H1 (cell line): ENCODE measurements at regions not wholly inside any gene's neighbourhood (a gene's known extent, or its start where the extent isn't known, plus 50 kb on each side); places are given as distances from the start of the nearest gene placed in this dataset.

Source experiments
- CTCF ChIA-PET: fragments of 300-600 bp; sonication (Branson Sonifier 250); formaldehyde crosslinking; loops from one replicate; lab custom pipeline; 2021; ENCODE audit not compliant: partially characterized antibody; lab: Charles Lee
- POLR2A ChIA-PET: fragments of 300-600 bp; sonication (Branson Sonifier 250); formaldehyde crosslinking; loops from one replicate; lab custom pipeline; 2021; ENCODE audit warnings: inconsistent platforms; ENCODE audit not compliant: partially characterized antibody; lab: Charles Lee
- DNase-seq, 2 experiments: peaks; one replicate each; pipeline versions ENCODE4 v3.0.0 to v3.0.0-alpha.2; 2010 to 2022; ENCODE audit warnings: low spot score in 2 of 2, low read depth in 1 of 2, mixed read lengths in 1 of 2
- FAIRE-seq: peaks from 2 replicates; lab custom pipeline; 2011; peaks lifted over from hg19 to GRCh38; lab: Jason Lieb, UNC
- H2AFZ ChIP-seq: 2 replicates; pipeline ENCODE4 v1.8.1; 2012; ENCODE audit warnings: low read length, inconsistent platforms
- H2AK5ac ChIP-seq: 2 replicates; pipeline ENCODE4 v1.6.1; 2013; ENCODE audit warnings: low read depth, low read length
- H2BK120ac ChIP-seq: replicated peaks from 2 replicates; pipeline ENCODE3; 2013; ENCODE audit warnings: low read depth, low read length, inconsistent platforms
- H2BK12ac ChIP-seq: 2 replicates; pipeline ENCODE4 v1.6.1; 2013; ENCODE audit warnings: low read depth, low read length
- H2BK15ac ChIP-seq: 2 replicates; pipeline ENCODE4 v1.6.1; 2013; ENCODE audit warnings: low read length
- H2BK20ac ChIP-seq: 2 replicates; pipeline ENCODE4 v1.6.1; 2013; ENCODE audit warnings: low read length
- H2BK5ac ChIP-seq: 2 replicates; pipeline ENCODE4 v1.6.1; 2013; ENCODE audit warnings: low read depth, low read length
- H3K14ac ChIP-seq: 2 replicates; pipeline ENCODE4 v1.6.1; 2013; ENCODE audit warnings: inconsistent platforms; ENCODE audit not compliant: insufficient read length
- H3K18ac ChIP-seq: 2 replicates; pipeline ENCODE4 v1.6.1; 2013; ENCODE audit warnings: low read length; ENCODE audit errors: extremely low read depth
- H3K23ac ChIP-seq: 2 replicates; pipeline ENCODE4 v1.6.1; 2013; ENCODE audit warnings: inconsistent platforms; ENCODE audit not compliant: insufficient read length
- H3K23me2 ChIP-seq: 2 replicates; pipeline ENCODE4 v1.6.1; 2013; ENCODE audit warnings: low read depth, low read length
- H3K27ac ChIP-seq: 2 replicates; pipeline ENCODE4 v1.6.1; 2011; ENCODE audit warnings: low read depth, low read length, inconsistent platforms
- H3K27me3 ChIP-seq, 4 experiments: replicated peaks in 1 of 4; 1 replicate in 1 of 4; 2 replicates in 3 of 4; pipeline versions ENCODE4 v1.6.1 to v1.8.1; 2011 to 2013; ENCODE audit warnings: low read length in 3 of 4, mild to moderate bottlenecking in 3 of 4, inconsistent platforms in 2 of 4, mixed read lengths in 2 of 4, moderate library complexity in 1 of 4; ENCODE audit not compliant: control insufficient read depth in 3 of 4, insufficient read depth in 3 of 4; ENCODE audit errors: extremely low read depth in 1 of 4
- H3K36me3 ChIP-seq, 4 experiments: 2 replicates each; pipeline versions ENCODE4 v1.6.1 to v1.8.1; 2011 to 2013; ENCODE audit warnings: mild to moderate bottlenecking in 4 of 4, low read length in 3 of 4, moderate library complexity in 2 of 4, control low read depth in 1 of 4, inconsistent platforms in 1 of 4; ENCODE audit not compliant: insufficient read depth in 4 of 4, control insufficient read depth in 2 of 4
- H3K4ac ChIP-seq: replicated peaks from 2 replicates; pipeline ENCODE3; 2013; ENCODE audit warnings: low read length, low read depth, mixed read lengths, inconsistent platforms; ENCODE audit not compliant: insufficient read length
- H3K4me1 ChIP-seq, 4 experiments: replicated peaks in 1 of 4; 1 replicate in 1 of 4; 2 replicates in 3 of 4; pipeline versions ENCODE4 v1.6.1 to v1.8.1; 2011 to 2013; ENCODE audit warnings: low read length in 3 of 4, inconsistent platforms in 2 of 4, mixed read lengths in 1 of 4; ENCODE audit not compliant: insufficient read depth in 4 of 4, control insufficient read depth in 3 of 4
- H3K4me2 ChIP-seq, 2 experiments: 2 replicates each; pipeline versions ENCODE4 v1.6.1 to v1.8.1; 2011 to 2013; ENCODE audit warnings: low read depth in 2 of 2, low read length in 2 of 2, control low read depth in 1 of 2, inconsistent platforms in 1 of 2, mild to moderate bottlenecking in 1 of 2; ENCODE audit not compliant: insufficient read depth in 1 of 2
- H3K4me3 ChIP-seq, 4 experiments: fragments of 200-600, 300-600 bp in 1 of 4; sonication (generic), shearing (Covaris generic), sonication (Bioruptor Twin) in 1 of 4; 2 replicates each; pipeline versions ENCODE4 v1.5.1 to v1.8.1; 2011 to 2016; ENCODE audit warnings: low read length in 4 of 4, low read depth in 3 of 4, control low read depth in 2 of 4, inconsistent platforms in 2 of 4, mild to moderate bottlenecking in 2 of 4, mixed read lengths in 1 of 4, moderate library complexity in 1 of 4; ENCODE audit not compliant: insufficient read depth in 2 of 4; ENCODE audit errors: extremely low read depth in 1 of 4
- H3K56ac ChIP-seq: replicated peaks from 2 replicates; pipeline ENCODE3; 2013; ENCODE audit warnings: low read depth, mild to moderate bottlenecking, mixed read lengths, low read length, inconsistent platforms; ENCODE audit not compliant: insufficient read length
- H3K79me1 ChIP-seq: 2 replicates; pipeline ENCODE4 v1.6.1; 2013; ENCODE audit warnings: low read depth, low read length, control low read depth
- H3K79me2 ChIP-seq, 2 experiments: 2 replicates each; pipeline versions ENCODE4 v1.6.1 to v1.8.1; 2012 to 2013; ENCODE audit warnings: low read length in 2 of 2, mild to moderate bottlenecking in 2 of 2, inconsistent platforms in 1 of 2; ENCODE audit not compliant: insufficient read depth in 2 of 2, control insufficient read depth in 1 of 2
- H3K9ac ChIP-seq, 4 experiments: replicated peaks in 1 of 4; 1 replicate in 1 of 4; 2 replicates in 3 of 4; pipeline versions ENCODE4 v1.6.1 to v1.8.1; 2011 to 2013; ENCODE audit warnings: low read depth in 3 of 4, low read length in 3 of 4, control low read depth in 2 of 4, mild to moderate bottlenecking in 2 of 4, moderate library complexity in 2 of 4, inconsistent platforms in 1 of 4; ENCODE audit errors: extremely low read depth in 1 of 4
- H3K9me3 ChIP-seq, 2 experiments: 2 replicates each; pipeline versions ENCODE4 v1.6.1 to v1.8.1; 2012 to 2013; ENCODE audit warnings: mild to moderate bottlenecking in 2 of 2, moderate library complexity in 2 of 2, control low read depth in 1 of 2, inconsistent platforms in 1 of 2, low read depth in 1 of 2, low read length in 1 of 2, mixed read lengths in 1 of 2; ENCODE audit not compliant: insufficient read depth in 2 of 2
- H4K20me1 ChIP-seq, 2 experiments: replicated peaks in 1 of 2; 2 replicates each; pipeline versions ENCODE3 to v1.8.1; 2011 to 2013; ENCODE audit warnings: inconsistent platforms in 2 of 2, low read length in 2 of 2, mild to moderate bottlenecking in 1 of 2; ENCODE audit not compliant: insufficient read depth in 2 of 2, control insufficient read depth in 1 of 2
- H4K5ac ChIP-seq: 2 replicates; pipeline ENCODE4 v1.6.1; 2013; ENCODE audit warnings: low read length, low read depth, mixed read lengths, inconsistent platforms; ENCODE audit not compliant: insufficient read length
- H4K8ac ChIP-seq: 2 replicates; pipeline ENCODE4 v1.8.0; 2013; ENCODE audit warnings: mild to moderate bottlenecking, moderate library complexity, low read length, inconsistent platforms; ENCODE audit not compliant: insufficient read depth; ENCODE audit errors: extremely low read depth
- H4K91ac ChIP-seq: replicated peaks from 2 replicates; pipeline ENCODE3; 2013; ENCODE audit warnings: low read length, mixed read lengths, inconsistent platforms; ENCODE audit not compliant: insufficient read length
- CEBPB ChIP-seq: IDR thresholded peaks from 2 replicates; pipeline ENCODE4 v1.6.1; 2012; ENCODE audit warnings: low read depth, low read length
- CHD1 ChIP-seq: IDR thresholded peaks from 2 replicates; pipeline ENCODE4 v1.6.1; 2012; ENCODE audit warnings: low read depth, low read length, improper control_type of control experiment
- JUND ChIP-seq: IDR thresholded peaks from 2 replicates; pipeline ENCODE4 v1.6.1; 2011; ENCODE audit warnings: mild to moderate bottlenecking, improper control_type of control experiment, low read length
- NANOG ChIP-seq: IDR thresholded peaks from 2 replicates; pipeline ENCODE4 v1.6.1; 2011; ENCODE audit warnings: low read length, low read depth, mild to moderate bottlenecking, inconsistent platforms; ENCODE audit not compliant: insufficient read depth, poor library complexity, severe bottlenecking
- TAF7 ChIP-seq: optimal IDR thresholded peaks from 2 replicates; pipeline ENCODE3; 2011; ENCODE audit warnings: low read depth, mild to moderate bottlenecking, inconsistent platforms, low read length, moderate library complexity, borderline replicate concordance
- TEAD4 ChIP-seq: IDR thresholded peaks from 2 replicates; pipeline ENCODE4 v1.6.1; 2012; ENCODE audit warnings: low read depth, low read length, inconsistent platforms, mixed read lengths
- USF2 ChIP-seq: IDR thresholded peaks from 2 replicates; pipeline ENCODE4 v1.6.1; 2011; ENCODE audit warnings: low read length, improper control_type of control experiment
- WGBS, 2 experiments: shearing (Covaris generic) in 1 of 2; methylation state at CpG; one replicate each; pipeline versions ENCODE4 v1.1.6 to v1.1.7; 2013 to 2015; ENCODE audit warnings: low lambda C conversion rate in 2 of 2, mixed read lengths in 2 of 2, inconsistent platforms in 1 of 2, low coverage in 1 of 2, missing lambda C conversion rate in 1 of 2; ENCODE audit not compliant: insufficient replicate concordance in 2 of 2, insufficient coverage in 1 of 2, insufficient read length in 1 of 2; ENCODE audit errors: extremely low coverage in 1 of 2, missing lambda C conversion rate in 1 of 2; 5-methylcytosine and 5-hydroxymethylcytosine counted together

GRCh38 chr18:70840649-70841048 is 551.8 kb downstream of the SOCS6 start:
- TF ChIP-seq CHD1, result no peak
- no peak for TF ChIP-seq NANOG
- TF ChIP-seq TEAD4, result no peak
- TF ChIP-seq TAF7, result no peak
- TF ChIP-seq CEBPB, result no peak
- no peak for TF ChIP-seq USF2
- TF ChIP-seq JUND, result no peak
- Histone ChIP-seq H4K5ac (no peak overlapping the region), H4K8ac (no peak overlapping the region), H2BK15ac (no peak overlapping the region), H3K4me1 (no peaks in the 10 kb centered on the region), H3K27me3 (no peaks in the 10 kb centered on the region), H2BK120ac (no peak overlapping the region), H2BK5ac (no peak overlapping the region), H3K79me2 (no peaks in the 10 kb centered on the region), H3K23me2 (no peaks in the 10 kb centered on the region), H3K9ac (no peak overlapping the region), H3K56ac (no peak overlapping the region), H3K4me2 (no peak overlapping the region), H3K36me3 (no peaks in the 10 kb centered on the region), H3K9me3 (peaks cover 62 to 74% of the 10 kb centered on the region in 2 experiments), H3K27ac (no peak overlapping the region), H3K14ac (no peak overlapping the region), H2BK12ac (no peak overlapping the region), H3K18ac (no peak overlapping the region), H4K91ac (no peak overlapping the region), H3K23ac (no peak overlapping the region), H2AK5ac (no peak overlapping the region), H3K4me3 (0 out of 8 replicates have a peak overlapping the region, but pooled peaks of 1 of the 4 experiments have one; percentile 5), H2AFZ (no peak overlapping the region), H2BK20ac (no peak overlapping the region), H3K4ac (no peak overlapping the region), H4K20me1 (no peaks in the 10 kb centered on the region), H3K79me1 (no peaks in the 10 kb centered on the region)
- DNase-seq (no peak), FAIRE-seq (no peak)
- WGBS, 2 experiments, result 88% methylated on average over 3 of the region's 3 CpGs; no CpG with 5 or more reads in 1 of the 2 experiments
- CTCF ChIA-PET, result no interaction called here
- POLR2A ChIA-PET, result no interaction called here
